SJCRH30 (cell line): ENCODE measurements at regions not wholly inside any gene's neighbourhood (a gene's known extent, or its start where the extent isn't known, plus 50 kb on each side); places are given as distances from the start of the nearest gene placed in this dataset.
"Not testable (repeated sequence)": the region's sequence is repeated elsewhere in the genome, so short reads cannot be mapped to it uniquely, and the experiment has no call there.

Experiments
- DNase-seq, 2 experiments: peaks; one replicate each; pipeline ENCODE4 v3.0.0-alpha.2; 2015 to 2020
- H3K27ac ChIP-seq: fragments of 250-450 bp; sonication (Bioruptor Pico); 2 replicates; pipeline ENCODE4 v1.5.1; 2020; ENCODE audit warnings: mild to moderate bottlenecking, moderate library complexity
- H3K27me3 ChIP-seq: fragments of 250-450 bp; sonication (Bioruptor Pico); 2 replicates; pipeline ENCODE4 v1.5.1; 2020; ENCODE audit warnings: mild to moderate bottlenecking, moderate library complexity
- H3K36me3 ChIP-seq: fragments of 250-450 bp; sonication (Bioruptor Pico); 2 replicates; pipeline ENCODE4 v1.5.1; 2020; ENCODE audit warnings: mild to moderate bottlenecking, moderate library complexity
- H3K4me1 ChIP-seq: fragments of 250-450 bp; sonication (Bioruptor Pico); 2 replicates; pipeline ENCODE4 v1.5.1; 2020; ENCODE audit warnings: mild to moderate bottlenecking, moderate library complexity
- H3K4me3 ChIP-seq: fragments of 250-450 bp; sonication (Bioruptor Pico); 2 replicates; pipeline ENCODE4 v1.5.1; 2020; ENCODE audit warnings: mild to moderate bottlenecking, moderate library complexity
- H3K9me3 ChIP-seq: fragments of 250-450 bp; sonication (Bioruptor Pico); replicated peaks from 2 replicates; pipeline ENCODE4 v1.5.1; 2020; ENCODE audit warnings: mild to moderate bottlenecking, moderate library complexity

DNA sequence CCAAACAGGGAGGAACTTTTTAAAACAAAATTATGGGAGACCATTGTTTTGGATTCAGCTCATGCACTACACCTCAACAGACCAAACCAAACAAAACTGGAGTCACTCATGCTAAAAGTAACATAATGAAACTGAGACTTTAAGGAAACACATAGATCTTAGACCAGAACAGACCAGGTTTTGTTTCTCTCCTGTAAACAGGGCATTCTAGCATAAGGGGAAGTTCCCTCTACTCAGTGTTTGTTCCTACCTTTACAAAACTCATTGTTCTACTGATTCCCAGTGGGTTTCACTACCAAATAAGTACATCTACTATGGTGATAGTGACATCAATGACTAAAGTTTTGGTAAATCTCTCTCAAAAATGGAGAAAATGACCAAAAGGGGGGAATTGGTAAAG, 1103.6 kb upstream of the EDIL3 start:
- Histone ChIP-seq H3K36me3 (no peaks in the 10 kb centered on the region), H3K27me3 (no peaks in the 10 kb centered on the region), H3K4me1 (no peaks in the 10 kb centered on the region), H3K27ac (no peak overlapping the region), H3K4me3 (no peak overlapping the region), H3K9me3 (peaks cover 3% of the 10 kb centered on the region; the same call in 1 of the 2 replicates)
- no peak for DNase-seq

DNA sequence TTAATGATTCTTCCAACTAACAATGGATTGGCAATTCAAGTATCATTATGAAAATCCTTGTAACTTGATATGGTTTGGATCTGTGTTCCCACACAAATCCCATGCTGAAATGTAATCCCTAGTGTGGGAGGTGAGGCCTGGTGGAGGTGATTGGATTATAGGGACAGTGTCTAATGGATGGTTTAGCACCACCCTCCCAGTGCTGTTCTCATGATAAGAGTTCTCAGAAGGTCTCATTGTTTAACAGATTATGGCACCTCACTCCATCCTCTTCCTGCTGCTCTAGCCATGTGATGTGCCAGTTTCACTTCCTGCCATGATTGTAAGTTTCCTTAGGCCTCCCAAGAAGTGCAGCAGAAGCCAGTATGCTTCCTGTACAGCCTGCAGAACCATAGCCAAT, 1116.2 kb upstream of the EDIL3 start:
- no peak overlapping the region for H3K27ac ChIP-seq
- H3K27me3 ChIP-seq, result no peaks in the 10 kb centered on the region
- H3K4me3 ChIP-seq, result no peak overlapping the region
- peak in 1 of 2 experiments; percentile 3 for DNase-seq
- H3K9me3 ChIP-seq, result no peaks in the 10 kb centered on the region
- H3K4me1 ChIP-seq, result no peaks in the 10 kb centered on the region
- no peaks in the 10 kb centered on the region for H3K36me3 ChIP-seq

DNA sequence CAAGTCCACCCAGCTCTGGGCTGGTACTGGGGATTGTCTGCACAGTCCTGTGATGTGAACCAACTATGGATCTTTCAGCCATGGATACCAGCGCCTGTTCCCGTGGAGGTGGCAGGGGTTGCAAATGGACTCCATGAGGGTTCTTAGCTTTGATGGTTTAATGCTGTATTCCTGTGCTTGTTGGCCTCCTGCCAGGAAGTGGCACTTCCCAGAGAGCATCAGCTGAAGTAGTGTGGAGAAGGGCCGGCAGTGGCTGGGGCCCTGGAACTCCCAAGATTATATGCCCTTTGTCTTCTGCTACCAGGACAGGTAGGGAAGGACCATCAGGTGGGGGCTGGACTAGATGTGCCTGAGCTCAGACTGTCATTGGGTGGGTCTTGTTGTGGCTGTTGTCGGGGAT, 1104.8 kb upstream of the COX7C start:
- Histone ChIP-seq H3K27me3 (no peaks in the 10 kb centered on the region), H3K27ac (no peak overlapping the region), H3K9me3 (no peaks in the 10 kb centered on the region), H3K4me3 (no peak overlapping the region), H3K36me3 (no peaks in the 10 kb centered on the region), H3K4me1 (no peaks in the 10 kb centered on the region)
- peak in 1 of 2 experiments; percentile 6 for DNase-seq

DNA sequence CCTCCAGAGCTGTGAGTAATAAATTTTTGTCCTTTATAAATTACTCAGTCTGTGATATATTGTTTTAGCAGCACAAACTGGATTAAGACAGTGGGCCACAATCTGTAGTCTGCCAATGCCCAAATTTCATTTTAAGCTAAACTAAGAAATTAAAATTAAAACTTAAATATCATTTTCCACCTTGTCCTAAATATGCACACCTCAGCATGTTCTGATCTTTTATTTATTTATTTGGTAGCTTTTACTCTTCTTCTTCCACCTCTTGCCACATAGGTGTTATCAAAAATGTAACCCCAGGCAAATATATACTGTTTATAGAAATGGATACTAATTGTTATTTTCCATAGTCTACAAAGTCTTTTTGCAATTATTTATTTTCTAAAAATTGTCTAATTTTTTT, 1102.2 kb upstream of the COX7C start:
- Histone ChIP-seq H3K27ac (no peak overlapping the region), H3K27me3 (no peaks in the 10 kb centered on the region), H3K4me1 (no peaks in the 10 kb centered on the region), H3K4me3 (no peak overlapping the region), H3K36me3 (no peaks in the 10 kb centered on the region), H3K9me3 (no peaks in the 10 kb centered on the region)
- DNase-seq, result no peak

DNA sequence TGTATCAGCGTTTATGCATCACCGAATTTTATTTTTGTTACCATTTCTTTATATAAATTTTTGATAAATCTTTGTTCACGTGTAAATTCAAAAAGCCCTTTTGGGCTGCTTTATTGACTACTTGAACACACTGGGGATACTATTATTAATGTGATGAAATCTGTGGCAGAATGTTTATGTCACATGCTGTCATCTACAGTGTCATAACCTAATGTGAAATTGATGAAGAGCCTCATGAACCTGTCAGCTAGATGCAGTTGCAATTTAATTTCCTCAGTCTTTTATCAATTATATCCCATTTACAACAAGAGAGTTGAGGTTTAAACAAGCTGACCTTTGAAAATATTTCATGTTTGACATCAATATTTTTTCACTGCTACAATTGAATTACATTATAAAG, 1100.4 kb upstream of the COX7C start:
- Histone ChIP-seq H3K9me3 (no peaks in the 10 kb centered on the region), H3K27ac (no peak overlapping the region), H3K4me3 (no peak overlapping the region), H3K27me3 (no peaks in the 10 kb centered on the region), H3K4me1 (no peaks in the 10 kb centered on the region), H3K36me3 (no peaks in the 10 kb centered on the region)
- DNase-seq, result no peak

DNA sequence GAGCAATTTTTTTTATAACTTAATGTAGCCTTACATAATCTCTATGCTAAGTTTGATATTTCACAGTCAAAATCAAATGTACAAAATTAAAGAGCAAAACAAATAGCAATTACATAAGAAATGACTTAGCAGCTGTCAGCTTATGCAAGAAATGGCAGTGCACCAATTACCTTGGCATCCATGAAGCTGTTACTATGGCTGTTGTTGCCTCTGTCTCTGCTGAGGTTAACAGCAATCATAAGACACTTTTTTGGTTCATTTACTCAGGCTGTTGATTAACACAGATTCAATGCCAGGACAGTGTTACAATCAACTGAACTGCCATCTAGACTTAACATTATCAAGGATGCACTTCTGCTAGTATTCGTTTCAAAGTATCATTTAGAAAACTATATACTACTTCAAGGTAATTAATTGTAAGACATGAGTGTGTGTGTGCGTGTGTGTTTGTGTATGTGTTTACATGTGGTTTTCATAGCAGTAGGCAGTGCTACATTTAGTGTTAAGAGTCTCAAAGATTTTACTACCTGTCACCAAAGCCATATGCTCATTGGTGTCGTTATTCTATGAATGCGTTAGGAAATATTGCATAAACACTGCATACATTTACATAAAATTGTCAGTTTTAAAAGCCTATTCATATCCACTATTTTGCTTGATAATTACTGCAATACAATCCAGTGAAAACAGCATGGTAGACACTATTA, 1084.2 kb upstream of the COX7C start:
- H3K36me3 ChIP-seq, result no peaks in the 10 kb centered on the region
- no peak overlapping the region for H3K27ac ChIP-seq
- no peak overlapping the region for H3K4me3 ChIP-seq
- no peak for DNase-seq
- H3K9me3 ChIP-seq, result no peaks in the 10 kb centered on the region
- no peaks in the 10 kb centered on the region for H3K4me1 ChIP-seq
- H3K27me3 ChIP-seq, result no peaks in the 10 kb centered on the region

DNA sequence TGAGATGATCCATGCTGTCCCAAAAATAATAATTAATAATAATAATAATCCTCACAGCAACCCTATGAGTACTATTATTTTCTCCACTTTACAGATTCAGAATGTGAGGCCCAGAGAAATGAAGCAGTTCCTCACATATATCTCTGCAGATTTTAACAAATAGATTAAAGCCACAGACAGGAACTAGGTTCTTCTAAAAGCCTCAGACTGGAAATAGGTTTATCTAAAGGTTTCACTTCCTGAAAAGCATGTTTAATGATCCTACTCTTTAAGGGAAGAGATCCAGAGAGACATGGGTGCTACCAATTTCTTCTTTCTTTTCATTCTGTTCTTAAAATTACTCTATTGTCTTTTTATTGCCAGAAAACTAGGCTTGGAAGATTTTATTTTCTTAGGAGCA, 1079.4 kb upstream of the COX7C start:
- Histone ChIP-seq H3K27ac (no peak overlapping the region), H3K36me3 (no peaks in the 10 kb centered on the region), H3K9me3 (no peaks in the 10 kb centered on the region), H3K4me3 (no peak overlapping the region), H3K27me3 (no peaks in the 10 kb centered on the region), H3K4me1 (no peaks in the 10 kb centered on the region)
- no peak for DNase-seq

DNA sequence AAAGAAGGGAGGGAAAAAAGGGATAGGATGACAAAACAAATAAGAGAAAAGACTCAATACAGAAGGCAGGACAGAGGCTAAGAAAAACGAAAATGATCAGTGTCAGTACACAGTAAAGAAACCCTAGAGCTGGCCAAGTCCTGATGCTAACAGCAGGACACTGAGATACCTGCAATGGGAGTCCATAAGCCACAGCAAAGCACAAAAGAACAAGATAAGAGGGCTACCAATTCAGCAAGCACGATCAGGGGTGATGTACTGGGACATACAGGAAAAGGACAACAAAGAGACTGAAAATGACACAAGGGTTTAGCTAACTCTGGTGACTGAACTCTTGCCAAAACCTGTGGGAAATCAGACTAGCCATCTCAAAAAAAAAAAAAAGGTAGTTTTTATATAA, 1072.6 kb upstream of the COX7C start:
- H3K36me3 ChIP-seq, result no peaks in the 10 kb centered on the region
- no peaks in the 10 kb centered on the region; the same call in 1 of the 2 replicates for H3K9me3 ChIP-seq
- no peaks in the 10 kb centered on the region for H3K27me3 ChIP-seq
- no peak overlapping the region for H3K27ac ChIP-seq
- DNase-seq, result peak in 1 of 2 experiments; percentile 2
- no peaks in the 10 kb centered on the region for H3K4me1 ChIP-seq
- no peak overlapping the region for H3K4me3 ChIP-seq

DNA sequence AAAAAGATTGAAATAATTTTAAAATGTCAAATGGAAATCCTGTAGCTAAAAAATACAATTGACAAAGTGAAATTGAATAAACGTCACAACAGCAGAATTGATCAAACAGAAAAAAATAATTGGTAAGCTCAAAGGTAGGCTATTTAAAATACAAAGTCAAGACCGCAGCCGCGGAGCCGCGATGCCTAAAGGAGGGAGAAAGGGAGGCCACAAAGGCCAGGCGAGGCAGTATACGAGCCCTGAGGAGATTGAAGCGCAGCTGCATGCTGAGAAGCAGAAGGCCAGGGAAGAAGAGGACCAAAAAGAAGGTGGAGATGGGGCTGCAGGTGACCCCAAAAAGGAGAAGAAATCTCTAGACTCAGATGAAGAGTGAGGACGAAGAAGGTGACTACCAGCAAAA, 1068.5 kb upstream of the COX7C start:
- no peak overlapping the region for H3K4me3 ChIP-seq
- H3K9me3 ChIP-seq, result no peaks in the 10 kb centered on the region; the same call in 1 of the 2 replicates
- no peak for DNase-seq
- no peaks in the 10 kb centered on the region for H3K4me1 ChIP-seq
- H3K36me3 ChIP-seq, result no peaks in the 10 kb centered on the region
- H3K27me3 ChIP-seq, result no peaks in the 10 kb centered on the region
- no peak overlapping the region for H3K27ac ChIP-seq

DNA sequence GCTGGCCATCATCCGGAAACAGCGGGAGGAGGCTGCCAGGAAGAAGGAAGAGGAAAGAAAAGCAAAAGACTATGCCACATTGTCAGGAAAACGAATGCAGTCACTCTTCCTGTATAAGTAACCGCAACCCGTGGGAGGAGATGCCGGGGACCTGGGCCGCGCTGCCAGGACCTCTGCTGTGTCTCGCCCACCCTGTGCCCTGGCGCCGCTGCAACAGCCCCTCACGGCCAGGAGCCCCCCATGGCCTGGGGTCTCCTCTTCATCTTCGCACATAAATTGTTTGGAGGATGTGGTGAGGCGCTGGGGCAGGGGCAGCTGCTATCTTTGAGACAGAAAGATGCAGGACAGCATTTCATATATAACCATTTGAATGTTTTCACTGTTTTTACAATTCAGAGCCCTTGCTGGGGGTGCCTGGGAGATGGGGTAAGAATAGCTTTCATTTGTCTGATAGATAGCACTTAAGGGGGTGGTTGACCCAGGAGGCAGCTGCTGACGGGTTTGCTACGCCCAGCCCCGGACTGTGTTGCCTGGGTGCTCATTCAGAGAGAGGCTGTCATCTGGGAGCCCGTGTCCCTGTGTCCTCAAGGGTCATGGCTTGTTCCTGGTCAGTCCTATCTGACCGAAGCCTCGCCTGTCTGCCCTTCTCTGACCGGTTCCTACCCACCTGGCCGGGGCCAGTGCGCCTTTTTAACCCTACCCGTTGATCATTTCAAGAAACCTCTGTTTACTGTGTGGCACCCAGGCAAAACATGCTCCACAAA, 1067.7 kb upstream of the COX7C start:
- no peaks in the 10 kb centered on the region; the same call in 1 of the 2 replicates for H3K9me3 ChIP-seq
- H3K27me3 ChIP-seq, result no peaks in the 10 kb centered on the region
- H3K4me1 ChIP-seq, result no peaks in the 10 kb centered on the region
- no peaks in the 10 kb centered on the region for H3K36me3 ChIP-seq
- H3K27ac ChIP-seq, result no peak overlapping the region
- no peak for DNase-seq
- H3K4me3 ChIP-seq, result no peak overlapping the region

DNA sequence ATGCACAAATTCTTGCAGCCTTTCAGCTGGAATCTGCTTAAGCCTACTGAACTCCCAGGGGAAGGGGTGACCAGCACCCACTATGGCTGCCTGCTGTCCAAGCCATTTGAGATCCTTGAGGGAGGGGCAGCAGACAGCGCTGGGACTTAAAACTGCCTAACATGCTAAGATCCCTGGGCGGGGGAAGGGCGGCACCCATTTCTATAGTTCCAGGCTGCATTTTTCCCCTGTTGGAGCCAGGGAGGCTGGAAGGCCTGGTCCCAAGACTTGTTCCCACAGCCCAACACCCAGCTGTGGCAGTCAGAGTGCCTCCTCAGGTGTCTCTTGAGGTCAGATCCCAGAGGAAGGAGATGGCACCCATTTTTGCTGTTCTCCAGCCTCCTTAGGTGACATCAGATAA, 1061.3 kb upstream of the COX7C start:
- Histone ChIP-seq H3K27ac (no peak overlapping the region), H3K4me1 (no peaks in the 10 kb centered on the region), H3K36me3 (no peaks in the 10 kb centered on the region), H3K27me3 (no peaks in the 10 kb centered on the region), H3K9me3 (no peaks in the 10 kb centered on the region), H3K4me3 (no peak overlapping the region)
- DNase-seq, result no peak

DNA sequence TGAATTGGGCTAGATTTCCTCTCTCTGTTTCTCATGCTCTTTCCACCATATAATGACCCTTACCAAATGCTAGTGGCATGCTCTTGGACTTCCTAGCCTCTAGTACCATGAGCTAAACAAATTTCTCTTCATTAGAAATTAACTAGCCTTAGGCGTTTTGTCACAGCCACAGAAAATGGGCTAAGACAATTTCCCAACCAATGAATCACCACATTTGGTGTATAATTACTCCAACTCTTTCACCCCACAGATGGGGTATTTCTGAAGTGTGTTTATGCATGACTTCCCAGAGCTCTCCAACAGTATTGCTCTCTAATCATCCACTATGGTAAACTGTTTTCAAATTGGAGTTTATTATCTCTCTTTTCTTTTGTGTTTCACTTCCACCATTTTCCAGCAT, 1041.1 kb upstream of the COX7C start:
- no peak for DNase-seq

DNA sequence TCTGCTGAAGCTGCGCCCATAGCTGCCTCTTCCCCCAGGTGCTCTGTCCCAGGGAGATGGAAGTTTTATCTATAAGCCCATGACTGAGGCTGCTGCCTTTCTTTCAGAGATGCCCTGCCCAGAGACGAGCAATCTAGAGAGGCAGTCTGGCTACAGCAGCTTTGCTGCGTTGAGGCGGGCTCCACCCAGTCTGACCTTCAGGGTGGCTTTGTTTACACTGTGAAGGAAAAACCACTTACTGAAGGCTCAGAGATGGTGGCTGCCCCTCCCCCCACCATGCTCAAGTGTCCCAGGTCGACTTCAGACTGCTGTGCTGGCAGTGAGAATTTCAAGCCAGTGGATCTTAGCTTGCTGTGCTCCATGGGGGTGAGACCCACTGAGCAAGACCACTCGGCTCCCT, 1029.9 kb upstream of the COX7C start:
- H3K4me3 ChIP-seq, H3K27me3 ChIP-seq, H3K36me3 ChIP-seq, H3K4me1 ChIP-seq, H3K9me3 ChIP-seq, H3K27ac ChIP-seq: not testable (repeated sequence)
- DNase-seq, result peak in 1 of 2 experiments; percentile 7

More for the DNA sequence above, 1041.1 kb upstream of the COX7C start:
- no peak overlapping the region for H3K4me3 ChIP-seq
- no peaks in the 10 kb centered on the region for H3K9me3 ChIP-seq
- no peaks in the 10 kb centered on the region for H3K36me3 ChIP-seq
- H3K27ac ChIP-seq, result no peak overlapping the region
- no peaks in the 10 kb centered on the region for H3K4me1 ChIP-seq
- H3K27me3 ChIP-seq, result no peaks in the 10 kb centered on the region

DNA sequence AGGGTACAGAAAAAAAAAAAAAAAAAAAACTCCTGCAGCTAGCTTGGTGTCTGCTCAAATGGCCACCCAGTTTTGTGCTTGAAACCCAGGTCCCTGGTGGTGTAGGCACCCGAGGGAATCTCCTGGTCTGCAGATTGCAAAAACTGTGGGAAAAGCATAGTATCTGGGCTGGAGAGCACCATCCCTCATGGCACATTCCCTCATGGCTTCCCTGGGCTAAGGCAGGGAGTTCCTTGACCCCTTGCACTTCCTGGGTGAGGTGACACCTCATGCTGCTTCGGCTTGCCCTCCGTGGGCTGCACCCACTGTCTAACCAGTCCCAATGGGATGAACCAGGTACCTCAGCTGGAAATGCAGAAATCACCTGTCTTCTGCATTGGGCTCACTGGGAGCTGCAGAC, 1029.5 kb upstream of the COX7C start:
- not testable (repeated sequence) for H3K9me3 ChIP-seq, H3K27me3 ChIP-seq, H3K4me1 ChIP-seq, H3K36me3 ChIP-seq, H3K4me3 ChIP-seq, H3K27ac ChIP-seq, DNase-seq

DNA sequence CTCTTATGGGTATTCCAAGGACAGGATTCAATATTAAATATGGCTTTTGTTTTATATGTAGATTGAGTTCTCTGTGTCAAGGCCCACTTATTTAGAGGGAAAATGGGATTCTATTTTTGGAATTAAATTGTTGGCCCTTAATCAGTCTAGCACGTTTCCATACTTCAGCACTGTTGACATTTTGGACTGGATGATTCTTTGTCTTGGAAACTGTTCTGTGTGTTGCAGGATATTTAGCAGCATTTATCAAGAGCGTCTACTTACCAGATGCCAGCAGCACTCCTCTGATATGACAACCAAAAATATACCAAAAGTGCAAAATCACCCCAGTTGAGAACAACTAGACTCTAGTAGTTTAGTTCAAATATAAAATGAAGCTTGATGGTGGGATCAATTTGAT, 1027.0 kb upstream of the COX7C start:
- no peaks in the 10 kb centered on the region for H3K36me3 ChIP-seq
- H3K4me1 ChIP-seq, result no peaks in the 10 kb centered on the region
- H3K9me3 ChIP-seq, result no peaks in the 10 kb centered on the region
- DNase-seq, result no peak
- H3K27me3 ChIP-seq, result no peaks in the 10 kb centered on the region
- H3K4me3 ChIP-seq, result no peak overlapping the region
- no peak overlapping the region for H3K27ac ChIP-seq

DNA sequence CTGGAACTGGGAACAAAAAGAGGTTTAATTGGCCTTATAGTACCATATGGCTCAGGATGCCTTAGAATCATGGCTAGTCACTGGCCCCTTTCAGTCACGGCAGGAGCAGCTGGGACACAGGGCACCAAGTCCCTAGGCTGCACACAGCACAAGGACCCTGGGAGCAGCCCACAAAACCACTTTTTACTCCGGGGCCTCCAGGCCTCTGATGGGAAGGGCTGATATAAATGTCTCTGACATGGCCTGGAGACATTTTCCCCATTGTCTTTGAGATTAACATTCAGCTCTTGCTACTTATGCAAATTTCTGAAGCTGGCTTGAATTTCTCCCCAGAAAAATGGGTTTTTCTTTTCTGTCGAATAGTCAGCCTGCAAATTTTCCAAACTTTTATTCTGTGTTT, 1026.4 kb upstream of the COX7C start:
- Histone ChIP-seq H3K4me1 (no peaks in the 10 kb centered on the region), H3K4me3 (no peak overlapping the region), H3K27me3 (no peaks in the 10 kb centered on the region), H3K9me3 (no peaks in the 10 kb centered on the region), H3K36me3 (no peaks in the 10 kb centered on the region), H3K27ac (no peak overlapping the region)
- DNase-seq, result no peak
